HEK293 (cell line): ENCODE measurements at regions not wholly inside any gene's neighbourhood (a gene's known extent, or its start where the extent isn't known, plus 50 kb on each side); places are given as distances from the start of the nearest gene placed in this dataset.

ENCODE experiments used
- CTCF ChIA-PET: fragments of 350-600 bp; formaldehyde crosslinking; extraction: SDS; loops from one replicate; lab custom pipeline; 2021; ENCODE audit warnings: antibody characterized with exemption; lab: Yijun Ruan, JAX
- POLR2A ChIA-PET: fragments of 300-600 bp; formaldehyde crosslinking; extraction: SDS; loops from one replicate; lab custom pipeline; 2020; ENCODE audit warnings: antibody characterized with exemption, inconsistent platforms; lab: Yijun Ruan, JAX
- H3K27ac ChIP-seq: fragments of 200-500 bp; sonication (Bioruptor generic); 2 replicates; pipeline ENCODE4 v1.5.1; 2014; ENCODE audit warnings: low read depth, low read length, control low read depth, inconsistent platforms; ENCODE audit errors: extremely low read depth
- H3K36me3 ChIP-seq, 2 experiments: fragments of 200-500 bp in 1 of 2; sonication (Bioruptor generic) in 1 of 2; 1 replicate in 1 of 2; 2 replicates in 1 of 2; pipeline ENCODE4 v1.5.1; 2014 to 2017; ENCODE audit warnings: inconsistent platforms in 2 of 2, low read length in 2 of 2; ENCODE audit not compliant: control insufficient read depth in 2 of 2, insufficient read depth in 1 of 2
- H3K4me1 ChIP-seq: fragments of 200-500 bp; sonication (Bioruptor generic); 2 replicates; pipeline ENCODE4 v1.5.1; 2014; ENCODE audit warnings: mild to moderate bottlenecking, low read length, inconsistent platforms; ENCODE audit not compliant: control insufficient read depth, insufficient read depth
- H3K4me3 ChIP-seq: 2 replicates; pipeline ENCODE4 v1.5.1; 2011; ENCODE audit warnings: low read depth, mild to moderate bottlenecking, control low read depth, low read length, moderate library complexity
- H3K9me3 ChIP-seq: fragments of 200-500 bp; sonication (Bioruptor generic); 2 replicates; pipeline ENCODE4 v1.5.1; 2014; ENCODE audit warnings: low read depth, low read length, inconsistent platforms; ENCODE audit not compliant: control insufficient read depth, insufficient read depth
- BCL11A ChIP-seq: fragments of 450-650 bp; formaldehyde crosslinking; IDR thresholded peaks from 2 replicates; pipeline ENCODE4 v1.5.1; 2016; ENCODE audit warnings: low read depth, missing biosample characterization, missing genetic modification characterization
- EGR2 ChIP-seq: fragments of 450-650 bp; formaldehyde crosslinking; IDR thresholded peaks from 2 replicates; pipeline ENCODE4 v1.5.1; 2016; ENCODE audit warnings: low read depth, missing biosample characterization, missing genetic modification characterization
- FEZF1 ChIP-seq: fragments of 450-650 bp; formaldehyde crosslinking; IDR thresholded peaks from 2 replicates; pipeline ENCODE4 v1.5.1; 2016; ENCODE audit warnings: missing biosample characterization, missing genetic modification characterization
- GLIS2 ChIP-seq: fragments of 450-650 bp; formaldehyde crosslinking; IDR thresholded peaks from 2 replicates; pipeline ENCODE4 v1.5.1; 2016; ENCODE audit warnings: missing biosample characterization, missing genetic modification characterization
- HOXC10 ChIP-seq: sonication (generic); formaldehyde crosslinking; IDR thresholded peaks from 2 replicates; pipeline ENCODE4 v1.8.1; 2023; ENCODE audit warnings: mild to moderate bottlenecking, missing genetic modification reagents
- IKZF3 ChIP-seq: fragments of 450-650 bp; IDR thresholded peaks from 2 replicates; pipeline ENCODE4 v1.5.0; 2018; ENCODE audit warnings: missing biosample characterization, mild to moderate bottlenecking, missing genetic modification characterization, moderate library complexity
- KLF1 ChIP-seq: fragments of 450-650 bp; formaldehyde crosslinking; IDR thresholded peaks from 2 replicates; pipeline ENCODE4 v1.5.1; 2016; ENCODE audit warnings: missing biosample characterization, missing genetic modification characterization
- OVOL3 ChIP-seq: fragments of 450-650 bp; formaldehyde crosslinking; IDR thresholded peaks from 2 replicates; pipeline ENCODE4 v1.5.1; 2016; ENCODE audit warnings: missing biosample characterization, missing genetic modification characterization
- SCRT2 ChIP-seq: fragments of 450-650 bp; formaldehyde crosslinking; IDR thresholded peaks from 2 replicates; pipeline ENCODE4 v1.5.1; 2016; ENCODE audit warnings: missing biosample characterization, missing genetic modification characterization
- ZBTB17 ChIP-seq: fragments of 450-650 bp; formaldehyde crosslinking; IDR thresholded peaks from 2 replicates; pipeline ENCODE4 v1.5.1; 2016; ENCODE audit warnings: missing biosample characterization, missing genetic modification characterization
- ZEB2 ChIP-seq: fragments of 450-650 bp; formaldehyde crosslinking; IDR thresholded peaks from 2 replicates; pipeline ENCODE4 v1.5.1; 2016; ENCODE audit warnings: missing biosample characterization, missing genetic modification characterization
- ZFHX2 ChIP-seq: fragments of 450-650 bp; formaldehyde crosslinking; conservative IDR thresholded peaks from 2 replicates; pipeline ENCODE4 v1.5.1; 2016; ENCODE audit warnings: missing biosample characterization, missing genetic modification characterization
- ZNF121 ChIP-seq: fragments of 450-650 bp; formaldehyde crosslinking; IDR thresholded peaks from 2 replicates; pipeline ENCODE4 v1.5.1; 2016; ENCODE audit warnings: missing biosample characterization, missing genetic modification characterization
- ZNF138 ChIP-seq: fragments of 450-650 bp; formaldehyde crosslinking; IDR thresholded peaks from 2 replicates; pipeline ENCODE4 v1.5.1; 2016; ENCODE audit warnings: missing biosample characterization, missing genetic modification characterization, borderline replicate concordance
- ZNF146 ChIP-seq: fragments of 450-650 bp; formaldehyde crosslinking; IDR thresholded peaks from 2 replicates; pipeline ENCODE4 v1.5.1; 2016; ENCODE audit warnings: missing biosample characterization, missing genetic modification characterization
- ZNF157 ChIP-seq: fragments of 450-650 bp; formaldehyde crosslinking; IDR thresholded peaks from 2 replicates; pipeline ENCODE4 v1.5.1; 2016; ENCODE audit warnings: missing biosample characterization, missing genetic modification characterization
- ZNF211 ChIP-seq: fragments of 450-650 bp; formaldehyde crosslinking; IDR thresholded peaks from 2 replicates; pipeline ENCODE4 v1.5.1; 2016; ENCODE audit warnings: low read depth, missing biosample characterization, missing genetic modification characterization
- ZNF341 ChIP-seq: fragments of 450-650 bp; formaldehyde crosslinking; IDR thresholded peaks from 2 replicates; pipeline ENCODE4; 2016; ENCODE audit warnings: low read depth, missing biosample characterization, missing genetic modification characterization
- ZNF394 ChIP-seq: fragments of 450-650 bp; formaldehyde crosslinking; IDR thresholded peaks from 2 replicates; pipeline ENCODE4 v1.5.1; 2016; ENCODE audit warnings: missing biosample characterization, missing genetic modification characterization, mild to moderate bottlenecking, moderate library complexity, borderline replicate concordance
- ZNF423 ChIP-seq: fragments of 450-650 bp; formaldehyde crosslinking; IDR thresholded peaks from 2 replicates; pipeline ENCODE4 v1.5.1; 2016; ENCODE audit warnings: missing biosample characterization, missing genetic modification characterization
- ZNF473 ChIP-seq: fragments of 450-650 bp; formaldehyde crosslinking; IDR thresholded peaks from 2 replicates; pipeline ENCODE4 v1.5.1; 2017; ENCODE audit warnings: missing biosample characterization, missing genetic modification characterization
- ZNF530 ChIP-seq: fragments of 450-650 bp; formaldehyde crosslinking; IDR thresholded peaks from 2 replicates; pipeline ENCODE4 v1.5.1; 2016; ENCODE audit warnings: low read depth, missing biosample characterization, missing genetic modification characterization
- ZNF558 ChIP-seq: fragments of 450-650 bp; formaldehyde crosslinking; IDR thresholded peaks from 2 replicates; pipeline ENCODE4 v1.5.1; 2016; ENCODE audit warnings: missing biosample characterization, missing genetic modification characterization
- ZNF600 ChIP-seq: fragments of 450-650 bp; formaldehyde crosslinking; IDR thresholded peaks from 2 replicates; pipeline ENCODE4 v1.5.1; 2016; ENCODE audit warnings: missing biosample characterization, missing genetic modification characterization
- ZNF664 ChIP-seq: fragments of 450-650 bp; formaldehyde crosslinking; IDR thresholded peaks from 2 replicates; pipeline ENCODE4 v1.5.1; 2016; ENCODE audit warnings: missing biosample characterization, missing genetic modification characterization
- ZNF777 ChIP-seq: fragments of 450-650 bp; formaldehyde crosslinking; IDR thresholded peaks from 2 replicates; pipeline ENCODE4 v1.5.1; 2017; ENCODE audit warnings: missing biosample characterization, missing genetic modification characterization, borderline replicate concordance
- ZSCAN18 ChIP-seq: fragments of 450-650 bp; formaldehyde crosslinking; IDR thresholded peaks from 2 replicates; pipeline ENCODE4 v1.5.1; 2016; ENCODE audit warnings: missing biosample characterization, missing genetic modification characterization

DNA sequence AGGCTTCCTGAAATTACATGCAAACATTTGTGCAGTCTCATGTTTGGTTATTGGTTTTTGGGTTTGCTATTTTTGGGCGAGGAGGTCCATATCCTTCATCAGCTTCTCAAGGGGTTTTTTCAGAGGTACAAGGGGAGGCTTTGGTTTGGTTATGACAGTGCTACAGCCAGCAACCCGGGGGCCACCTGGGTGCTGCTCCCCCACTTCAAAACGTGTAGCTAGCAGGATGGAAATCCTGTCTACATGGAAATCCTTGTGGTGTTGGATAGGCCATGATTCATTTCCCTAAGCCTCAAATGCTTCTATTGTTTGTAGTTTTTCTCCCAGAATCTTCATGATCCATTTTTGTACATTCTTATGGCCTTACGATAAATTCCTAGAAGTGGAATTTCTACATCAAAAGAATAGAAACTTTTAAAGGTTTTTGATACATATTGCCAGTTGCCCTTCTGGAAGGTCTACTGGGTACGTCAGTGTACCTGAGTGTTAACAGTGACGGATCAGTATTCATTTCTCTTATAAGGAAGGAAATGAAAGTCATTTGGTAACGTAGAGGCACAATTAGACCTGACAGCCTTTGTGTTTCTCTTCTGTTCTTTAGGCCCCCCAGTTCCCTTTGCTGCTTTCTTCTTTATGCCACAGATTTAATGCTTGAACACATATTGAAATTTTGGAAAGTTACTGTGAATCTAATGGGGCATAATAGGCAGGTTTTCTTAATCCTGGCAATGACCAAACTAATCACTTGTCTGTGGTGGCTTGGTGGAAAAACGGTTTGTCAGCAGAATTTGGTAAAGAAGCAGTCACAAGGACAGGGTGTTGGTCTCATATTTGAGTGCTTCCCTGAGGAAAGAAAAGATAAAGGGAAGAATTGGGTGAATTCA lies 69.7 kb upstream of the ABL1 start:
- Histone ChIP-seq H3K27ac (no peak overlapping the region), H3K36me3 (no peaks in the 10 kb centered on the region), H3K4me1 (no peaks in the 10 kb centered on the region), H3K9me3 (no peaks in the 10 kb centered on the region), H3K4me3 (no peak overlapping the region)
- TF ChIP-seq ZBTB17 (no peak), GLIS2 (tag by site-specific recombination) (no peak), ZNF558 (peak; percentile 94)
- POLR2A ChIA-PET, result no interaction called here
- CTCF ChIA-PET, result interaction anchor here (14.5 kb wide), 1 partner anchor 99 kb away, joined by 365 read pairs; no protein-coding TSS in a partner anchor

- ChIA-PET CTCF (interaction anchor here (0.9 to 14.5 kb wide), 3 partner anchors 65 to 1486 kb away, joined by 3 to 365 read pairs (median 20); no protein-coding TSS in a partner anchor), POLR2A (no interaction called here)
- no peaks in the 10 kb centered on the region for H3K36me3 ChIP-seq
- no peaks in the 10 kb centered on the region for H3K9me3 ChIP-seq
- H3K4me3 ChIP-seq, result no peak overlapping the region
- TF ChIP-seq BCL11A, result no peak
- TF ChIP-seq ZNF777 (tag by site-specific recombination), result no peak
- no peak for TF ChIP-seq ZNF138
- peak; percentile 62 for TF ChIP-seq KLF1 (tag by site-specific recombination)
- no peak for TF ChIP-seq ZNF530 (tag by site-specific recombination)
- 0 out of 2 replicates have a peak, but pooled peaks have one; percentile 11 for TF ChIP-seq SCRT2 (tag by site-specific recombination)
- TF ChIP-seq ZFHX2, result peak; percentile 57
- TF ChIP-seq ZNF473 (tag by site-specific recombination), result no peak
- TF ChIP-seq ZNF211 (tag by site-specific recombination), result no peak
- TF ChIP-seq IKZF3, result no peak
- no peak for TF ChIP-seq ZNF600 (tag by site-specific recombination)
- TF ChIP-seq ZNF157, result no peak
- no peak for TF ChIP-seq ZSCAN18 (tag by site-specific recombination)
- no peak for TF ChIP-seq ZNF341 (tag by site-specific recombination)
- peak; percentile 66 for TF ChIP-seq EGR2
- TF ChIP-seq ZEB2 (tag by site-specific recombination), result no peak
- TF ChIP-seq FEZF1 (tag by site-specific recombination), result no peak
- TF ChIP-seq ZNF146, result no peak
- no peak for TF ChIP-seq ZNF121 (tag by site-specific recombination)
- no peak for TF ChIP-seq ZNF394
- TF ChIP-seq HOXC10 (CRISPR knock-in tag), result no peak
- no peak for TF ChIP-seq ZNF423 (tag by site-specific recombination)
- no peak for TF ChIP-seq ZNF664 (tag by site-specific recombination)
- no peak for TF ChIP-seq OVOL3
- no peaks in the 10 kb centered on the region for H3K4me1 ChIP-seq
- no peak overlapping the region for H3K27ac ChIP-seq
Measured at GRCh38 chr9:130766021-130766926, 68.8 kb upstream of the ABL1 start.
